ENCODE measurements at regions not wholly inside any gene's neighbourhood (a gene's known extent, or its start where the extent isn't known, plus 50 kb on each side); places are given as distances from the start of the nearest gene placed in this dataset.

- H3K27me3 ChIP-seq (ENCODE audit: insufficient read depth, low read depth): no peaks in the 10 kb centered on the region
- no peak overlapping the region for H3K4me3 ChIP-seq (IDR thresholded peaks at IDR 0.05; ENCODE audit: insufficient read depth, low read depth, low read length)
- H3K4me2 ChIP-seq: no peak overlapping the region
- H4K20me1 ChIP-seq (ENCODE audit: insufficient read depth): no peaks in the 10 kb centered on the region
- no peak overlapping the region for H2AFZ ChIP-seq (ENCODE audit: low read depth)
- H3K4me1 ChIP-seq (ENCODE audit: low read depth, poor library complexity, severe bottlenecking): no peaks in the 10 kb centered on the region
- TF ChIP-seq CTCF (conservative IDR thresholded peaks at IDR 0.05; ENCODE audit: low read depth, low read length): no peak
- no peaks in the 10 kb centered on the region for H3K36me3 ChIP-seq (ENCODE audit: insufficient read depth)
- no peak overlapping the region for H3K9ac ChIP-seq
- no peaks in the 10 kb centered on the region for H3K79me2 ChIP-seq (ENCODE audit: insufficient read depth, low read depth)
- no peak overlapping the region for H3K27ac ChIP-seq
These were observed 1058.9 kb downstream of the GALC start for GRCh38 chr14:86933958-86934595.

- no peaks in the 10 kb centered on the region for H4K20me1 ChIP-seq (ENCODE audit: insufficient read depth)
- H3K9ac ChIP-seq: no peak overlapping the region
- no peaks in the 10 kb centered on the region for H3K36me3 ChIP-seq (ENCODE audit: insufficient read depth)
- H3K27ac ChIP-seq: no peak overlapping the region
- H3K4me3 ChIP-seq (IDR thresholded peaks at IDR 0.05; ENCODE audit: insufficient read depth, low read depth, low read length): no peak overlapping the region
- TF ChIP-seq CTCF (conservative IDR thresholded peaks at IDR 0.05; ENCODE audit: low read depth, low read length): no peak
- no peaks in the 10 kb centered on the region for H3K27me3 ChIP-seq (ENCODE audit: insufficient read depth, low read depth)
- H3K4me1 ChIP-seq (ENCODE audit: low read depth, poor library complexity, severe bottlenecking): no peaks in the 10 kb centered on the region
- no peaks in the 10 kb centered on the region for H3K79me2 ChIP-seq (ENCODE audit: insufficient read depth, low read depth)
- H3K4me2 ChIP-seq: no peak overlapping the region
- H2AFZ ChIP-seq (ENCODE audit: low read depth): no peak overlapping the region
These were observed 1059.5 kb downstream of the GALC start for GRCh38 chr14:86933460-86933859.

- no peaks in the 10 kb centered on the region for H3K4me1 ChIP-seq (ENCODE audit: low read depth, poor library complexity, severe bottlenecking)
- H3K79me2 ChIP-seq (ENCODE audit: insufficient read depth, low read depth): no peaks in the 10 kb centered on the region
- H3K27me3 ChIP-seq (ENCODE audit: insufficient read depth, low read depth): no peaks in the 10 kb centered on the region
- no peaks in the 10 kb centered on the region for H4K20me1 ChIP-seq (ENCODE audit: insufficient read depth)
- no peak overlapping the region for H3K27ac ChIP-seq
- no peaks in the 10 kb centered on the region for H3K36me3 ChIP-seq (ENCODE audit: insufficient read depth)
- no peak overlapping the region for H3K4me2 ChIP-seq
- TF ChIP-seq CTCF (conservative IDR thresholded peaks at IDR 0.05; ENCODE audit: low read depth, low read length): no peak
- H3K9ac ChIP-seq: no peak overlapping the region
- no peak overlapping the region for H3K4me3 ChIP-seq (IDR thresholded peaks at IDR 0.05; ENCODE audit: insufficient read depth, low read depth, low read length)
- no peak overlapping the region for H2AFZ ChIP-seq (ENCODE audit: low read depth)
These were observed 1077.6 kb downstream of the GALC start for GRCh38 chr14:86915406-86915805.

- Histone ChIP-seq H3K27me3 (ENCODE audit: insufficient read depth, low read depth) (no peaks in the 10 kb centered on the region), H3K4me2 (no peak overlapping the region), H4K20me1 (ENCODE audit: insufficient read depth) (no peaks in the 10 kb centered on the region), H3K27ac (no peak overlapping the region), H3K4me1 (ENCODE audit: low read depth, poor library complexity, severe bottlenecking) (no peaks in the 10 kb centered on the region), H3K79me2 (ENCODE audit: insufficient read depth, low read depth) (no peaks in the 10 kb centered on the region), H2AFZ (ENCODE audit: low read depth) (no peak overlapping the region), H3K9ac (no peak overlapping the region), H3K36me3 (ENCODE audit: insufficient read depth) (no peaks in the 10 kb centered on the region), H3K4me3 (IDR thresholded peaks at IDR 0.05; ENCODE audit: insufficient read depth, low read depth, low read length) (no peak overlapping the region)
- TF ChIP-seq CTCF (conservative IDR thresholded peaks at IDR 0.05; ENCODE audit: low read depth, low read length): no peak
These were observed 1080.3 kb downstream of the GALC start for GRCh38 chr14:86912709-86913108.

Measured in KMS-11 (cell line).